Fibroblast of skin of left biceps (primary cell): ENCODE measurements at regions not wholly inside any gene's neighbourhood (a gene's known extent, or its start where the extent isn't known, plus 50 kb on each side); places are given as distances from the start of the nearest gene placed in this dataset.

Experiments used
- DNase-seq, 2 experiments: peaks; one replicate each; pipeline ENCODE4 v3.0.0-alpha.2; 2013; ENCODE audit warnings: low read depth in 2 of 2

- no peak for DNase-seq
These were observed 321.7 kb downstream of the TXNL1 start for GRCh38 chr18:56316727-56317126.

GRCh38 chr18:56315363-56315762 lies 323.0 kb downstream of the TXNL1 start:
- DNase-seq, result peak; percentile 61 to 68

GRCh38 chr18:56314396-56314795 lies 324.0 kb downstream of the TXNL1 start:
- peak in 1 of 2 experiments; percentile 32 for DNase-seq

GRCh38 chr18:56312551-56313335 lies 325.6 kb downstream of the TXNL1 start:
- no peak for DNase-seq

GRCh38 chr18:56309104-56309503 lies 329.3 kb downstream of the TXNL1 start:
- no peak for DNase-seq

- DNase-seq, result no peak
These were observed 330.8 kb downstream of the TXNL1 start for GRCh38 chr18:56307354-56308170.

- no peak for DNase-seq
These were observed 331.6 kb downstream of the TXNL1 start for GRCh38 chr18:56306797-56307196.

GRCh38 chr18:56305583-56305982 lies 332.8 kb downstream of the TXNL1 start:
- no peak for DNase-seq

- no peak for DNase-seq
These were observed 336.2 kb downstream of the TXNL1 start for GRCh38 chr18:56302156-56302555.

- DNase-seq, result no peak
These were observed 338.7 kb downstream of the TXNL1 start for GRCh38 chr18:56299740-56300139.

GRCh38 chr18:56298935-56299334 lies 339.5 kb downstream of the TXNL1 start:
- DNase-seq, result no peak

- DNase-seq, result no peak
These were observed 342.0 kb downstream of the TXNL1 start for GRCh38 chr18:56296381-56296780.

GRCh38 chr18:56294484-56295183 lies 343.8 kb downstream of the TXNL1 start:
- no peak for DNase-seq

GRCh38 chr18:56291294-56291693 lies 347.1 kb downstream of the TXNL1 start:
- DNase-seq, result no peak

GRCh38 chr18:56289381-56289780 lies 349.0 kb downstream of the TXNL1 start:
- DNase-seq, result no peak

- peak; percentile 83 to 86 for DNase-seq
These were observed 351.5 kb downstream of the TXNL1 start for GRCh38 chr18:56286775-56287325.

GRCh38 chr18:56285387-56286065 lies 352.9 kb downstream of the TXNL1 start:
- peak; percentile 49 to 56 for DNase-seq

- DNase-seq, result no peak
These were observed 354.1 kb downstream of the TXNL1 start for GRCh38 chr18:56284319-56284718.

- DNase-seq, result no peak
These were observed 355.1 kb downstream of the TXNL1 start for GRCh38 chr18:56283316-56283715.

GRCh38 chr18:56282234-56283104 lies 355.9 kb downstream of the TXNL1 start:
- DNase-seq, result no peak
